Adrenal gland (tissue), 5 donors: ENCODE measurements at regions not wholly inside any gene's neighbourhood (a gene's known extent, or its start where the extent isn't known, plus 50 kb on each side); places are given as distances from the start of the nearest gene placed in this dataset.

Experiments used
- POLR2A ChIP-seq, 2 donors: fragments of 450-650 bp; IDR thresholded peaks; one replicate each; pipeline ENCODE4 v1.6.1; 2017; ENCODE audit warnings: antibody characterized with exemption in 2 of 2, mild to moderate bottlenecking in 2 of 2, moderate library complexity in 1 of 2
- TF ChIP-seq, protein P1 (sequence below), 6 experiments: fragments of 450-650 bp in 4 of 6; fragments of 200-600 bp in 2 of 6; sonication (generic) in 1 of 6; IDR thresholded peaks; 1 replicate in 5 of 6; 2 replicates in 1 of 6; pipeline versions ENCODE4 v1.5.1 to v1.8.0; 2016 to 2021; ENCODE audit warnings: antibody characterized with exemption in 6 of 6, mild to moderate bottlenecking in 2 of 6, moderate library complexity in 1 of 6
- donor health status: DM: no; HTN: no; CAD: no.

DNA sequence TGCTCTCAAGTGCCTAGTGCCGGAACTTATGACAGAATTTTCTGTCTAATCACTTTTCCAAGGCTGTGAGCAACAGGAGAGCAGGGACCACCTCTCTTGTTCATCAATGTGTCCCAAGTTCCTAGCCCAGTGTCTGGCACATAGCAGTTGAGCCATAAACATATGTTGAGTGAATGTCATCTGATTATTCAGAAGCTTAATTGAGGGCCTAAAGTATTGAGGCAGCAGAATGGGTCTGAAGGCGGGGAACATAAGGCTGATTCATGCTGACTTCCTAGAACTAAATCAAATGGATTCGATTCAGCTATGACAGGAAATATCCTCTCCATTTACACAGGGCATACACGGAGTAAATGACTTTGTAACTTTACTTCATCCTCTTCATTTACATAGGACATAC, 438.0 kb upstream of the ZFHX3 start:
- TF ChIP-seq POLR2A (IDR thresholded peaks at IDR 0.05), result no peak
- TF ChIP-seq, protein P1, sequence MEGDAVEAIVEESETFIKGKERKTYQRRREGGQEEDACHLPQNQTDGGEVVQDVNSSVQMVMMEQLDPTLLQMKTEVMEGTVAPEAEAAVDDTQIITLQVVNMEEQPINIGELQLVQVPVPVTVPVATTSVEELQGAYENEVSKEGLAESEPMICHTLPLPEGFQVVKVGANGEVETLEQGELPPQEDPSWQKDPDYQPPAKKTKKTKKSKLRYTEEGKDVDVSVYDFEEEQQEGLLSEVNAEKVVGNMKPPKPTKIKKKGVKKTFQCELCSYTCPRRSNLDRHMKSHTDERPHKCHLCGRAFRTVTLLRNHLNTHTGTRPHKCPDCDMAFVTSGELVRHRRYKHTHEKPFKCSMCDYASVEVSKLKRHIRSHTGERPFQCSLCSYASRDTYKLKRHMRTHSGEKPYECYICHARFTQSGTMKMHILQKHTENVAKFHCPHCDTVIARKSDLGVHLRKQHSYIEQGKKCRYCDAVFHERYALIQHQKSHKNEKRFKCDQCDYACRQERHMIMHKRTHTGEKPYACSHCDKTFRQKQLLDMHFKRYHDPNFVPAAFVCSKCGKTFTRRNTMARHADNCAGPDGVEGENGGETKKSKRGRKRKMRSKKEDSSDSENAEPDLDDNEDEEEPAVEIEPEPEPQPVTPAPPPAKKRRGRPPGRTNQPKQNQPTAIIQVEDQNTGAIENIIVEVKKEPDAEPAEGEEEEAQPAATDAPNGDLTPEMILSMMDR (IDR thresholded peaks at IDR 0.05), result no peak
